Smooth muscle cell of the brain vasculature (primary cell): ENCODE measurements at regions not wholly inside any gene's neighbourhood (a gene's known extent, or its start where the extent isn't known, plus 50 kb on each side); places are given as distances from the start of the nearest gene placed in this dataset.

Experiments used
- DNase-seq: peaks from one replicate; pipeline ENCODE4 v3.0.0-alpha.2; 2012; ENCODE audit warnings: low read depth, low spot score

- no peak for DNase-seq
Measured at GRCh38 chr9:129330711-129331492, 152.8 kb upstream of the IER5L start.

GRCh38 chr9:129328355-129329042 is 150.4 kb upstream of the IER5L start:
- no peak for DNase-seq

GRCh38 chr9:129327552-129328328 is 149.7 kb upstream of the IER5L start:
- no peak for DNase-seq

- no peak for DNase-seq
Measured at GRCh38 chr9:129326061-129327005, 148.3 kb upstream of the IER5L start.

GRCh38 chr9:129324808-129325502 is 146.9 kb upstream of the IER5L start:
- DNase-seq = no peak

GRCh38 chr9:129323999-129324553 is 146.0 kb upstream of the IER5L start:
- DNase-seq = no peak

- DNase-seq = no peak
Measured at GRCh38 chr9:129323376-129323998, 145.4 kb upstream of the IER5L start.

- DNase-seq = no peak
Measured at GRCh38 chr9:129322641-129323375, 144.7 kb upstream of the IER5L start.

GRCh38 chr9:129322022-129322621 is 144.1 kb upstream of the IER5L start:
- DNase-seq = no peak

- DNase-seq = no peak
Measured at GRCh38 chr9:129321286-129322021, 143.4 kb upstream of the IER5L start.

- DNase-seq = peak; percentile 62
Measured at GRCh38 chr9:129320575-129321285, 142.7 kb upstream of the IER5L start.

- no peak for DNase-seq
Measured at GRCh38 chr9:129319938-129320481, 141.9 kb upstream of the IER5L start.

GRCh38 chr9:129319076-129319937 is 141.2 kb upstream of the IER5L start:
- no peak for DNase-seq

- no peak for DNase-seq
Measured at GRCh38 chr9:129318121-129319075, 140.3 kb upstream of the IER5L start.
